Thyroid gland (tissue), 4 donors: ENCODE measurements at regions not wholly inside any gene's neighbourhood (a gene's known extent, or its start where the extent isn't known, plus 50 kb on each side); places are given as distances from the start of the nearest gene placed in this dataset.

ENCODE experiments used
- CTCF ChIP-seq, 6 experiments: fragments of 200-600 bp in 3 of 6; fragments of 450-650 bp in 3 of 6; sonication (generic) in 3 of 6; IDR thresholded peaks; one replicate each; pipeline ENCODE4 v1.5.1; 2016 to 2019; ENCODE audit warnings: antibody characterized with exemption in 6 of 6, mild to moderate bottlenecking in 2 of 6, inconsistent platforms in 1 of 6, moderate library complexity in 1 of 6
- POLR2A ChIP-seq, 2 donors: fragments of 450-650 bp; IDR thresholded peaks; one replicate each; pipeline ENCODE4 v1.6.1; 2017; ENCODE audit warnings: antibody characterized with exemption in 2 of 2, mild to moderate bottlenecking in 2 of 2, moderate library complexity in 1 of 2

DNA sequence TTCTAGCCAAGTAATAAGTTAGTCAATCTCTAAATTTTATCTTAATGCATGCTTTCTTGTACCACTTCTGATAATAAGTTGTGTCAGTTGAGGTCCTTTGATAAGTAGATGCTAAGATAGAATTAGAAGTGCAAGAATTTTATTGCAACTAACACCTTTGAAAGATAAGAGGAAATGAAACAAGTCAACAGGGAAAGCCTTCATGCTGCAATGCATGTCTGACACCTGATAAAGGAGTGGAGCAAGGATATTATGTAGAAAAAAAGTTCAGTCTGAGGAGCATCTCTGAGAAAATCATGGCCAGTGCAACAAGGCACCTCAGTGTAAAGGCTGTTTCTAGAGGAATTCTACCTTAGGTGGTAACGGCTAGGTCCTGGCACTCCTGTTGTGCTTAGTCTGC is 210.7 kb upstream of the PPP1R2C start:
- TF ChIP-seq CTCF (IDR thresholded peaks at IDR 0.05) (no peak), POLR2A (IDR thresholded peaks at IDR 0.05) (no peak)
